COLO668 (cell line): ENCODE measurements at regions not wholly inside any gene's neighbourhood (a gene's known extent, or its start where the extent isn't known, plus 50 kb on each side); places are given as distances from the start of the nearest gene placed in this dataset.

Experiments
- DNase-seq: peaks from one replicate; lab custom pipeline; 2025; ENCODE audit not compliant: unreplicated experiment; lab: John Stamatoyannopoulos, UW

DNA sequence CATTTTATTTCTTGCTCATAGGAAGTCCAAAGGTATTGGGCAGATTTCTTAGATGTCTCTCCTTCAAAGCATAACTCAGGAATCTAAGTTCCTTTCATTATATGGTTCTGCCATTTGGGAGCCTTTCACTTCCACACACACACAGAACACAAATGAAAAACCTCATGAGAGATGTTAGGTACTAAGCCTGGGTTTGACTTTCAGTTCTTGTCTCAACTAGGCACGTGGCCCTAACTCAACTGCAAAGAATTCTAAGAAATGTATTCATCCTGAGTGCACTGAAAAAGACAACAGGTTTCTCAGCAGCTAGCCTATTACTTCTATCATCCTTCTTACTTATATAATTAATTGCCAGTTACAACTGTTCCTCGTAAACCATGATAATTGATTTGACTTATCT lies 190.0 kb upstream of the SAMSN1 start:
- DNase-seq: no peak

DNA sequence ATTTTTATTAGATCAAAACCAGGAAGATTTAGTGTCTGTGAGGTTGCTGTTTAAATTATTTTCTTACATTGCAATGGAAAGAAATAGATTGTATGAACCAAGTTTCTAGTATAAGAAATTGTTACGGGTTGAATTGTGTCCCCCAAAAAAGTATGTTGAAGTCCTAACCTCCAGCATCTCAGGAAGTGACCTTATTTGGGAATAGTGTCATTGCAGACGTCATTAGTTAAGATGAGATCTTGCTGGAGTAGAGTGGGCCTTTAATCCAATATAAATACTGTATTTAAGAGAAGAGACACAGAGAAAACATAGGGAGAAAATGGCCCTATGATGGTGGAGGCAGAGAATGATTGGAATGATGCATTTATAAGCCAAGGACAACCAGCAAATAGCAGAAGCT lies 188.7 kb upstream of the SAMSN1 start:
- no peak for DNase-seq

GRCh38 chr21:14734191-14734590 lies 188.1 kb upstream of the SAMSN1 start:
- DNase-seq: no peak

DNA sequence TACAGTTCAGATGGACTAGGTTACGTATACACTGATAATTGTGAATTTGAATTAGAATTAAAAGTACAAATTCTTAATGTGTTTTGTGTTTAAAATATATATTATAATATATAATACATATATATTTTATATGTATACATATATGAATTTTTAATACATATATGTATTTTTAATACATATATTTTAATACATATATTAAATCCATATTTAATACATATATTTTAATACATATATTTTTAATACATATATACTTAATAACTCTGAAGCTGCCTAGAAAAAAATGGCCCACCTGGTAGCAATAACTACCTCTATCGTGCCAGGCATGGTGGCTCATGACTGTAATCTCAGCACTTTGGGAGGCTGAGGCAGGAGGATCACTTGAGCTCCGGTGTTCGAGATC lies 179.1 kb upstream of the SAMSN1 start:
- no peak for DNase-seq

GRCh38 chr21:14722841-14723483 lies 176.8 kb upstream of the SAMSN1 start:
- no peak for DNase-seq

DNA sequence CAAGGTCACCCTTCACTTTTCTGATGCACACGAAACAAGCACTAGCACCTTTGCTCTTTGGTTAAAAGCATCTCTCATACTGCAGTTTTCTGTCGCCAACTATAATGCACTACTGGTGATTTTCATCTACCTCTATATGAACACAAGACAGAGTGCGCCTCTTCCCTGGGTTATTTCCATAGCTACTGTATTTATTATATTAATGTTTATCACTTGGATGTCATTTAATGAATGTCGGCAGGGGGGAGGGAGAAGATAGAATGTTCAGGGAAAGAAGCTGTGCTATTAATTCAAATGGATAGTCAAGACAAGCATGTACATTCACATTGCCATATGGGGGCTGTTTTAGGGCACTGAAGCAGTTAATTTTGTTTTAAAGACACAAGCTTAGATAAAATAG lies 174.1 kb upstream of the SAMSN1 start:
- DNase-seq: no peak

DNA sequence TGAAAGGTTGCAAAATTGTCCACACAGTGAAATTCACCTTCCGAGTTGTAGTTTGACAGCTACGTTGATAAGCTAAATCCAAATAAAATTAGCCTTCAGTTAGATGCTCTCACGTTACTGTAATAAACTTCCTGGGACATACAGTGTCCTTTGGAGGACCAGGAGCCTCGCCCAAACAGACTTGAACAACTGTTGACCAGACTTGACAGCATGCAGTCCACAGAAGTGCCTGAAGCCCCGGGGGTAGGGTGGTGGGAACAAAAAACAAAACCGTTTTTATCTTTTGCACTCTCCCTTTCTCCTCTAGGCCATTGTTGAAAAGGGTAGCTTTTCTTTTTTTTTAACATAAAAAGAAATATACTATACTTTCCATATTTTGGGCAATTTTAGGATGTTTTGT lies 172.8 kb upstream of the SAMSN1 start:
- no peak for DNase-seq

- DNase-seq: no peak
Observed at GRCh38 chr21:14716761-14717396, 170.8 kb upstream of the SAMSN1 start.

GRCh38 chr21:14713109-14713508 lies 167.0 kb upstream of the SAMSN1 start:
- DNase-seq: no peak

- DNase-seq: no peak
Observed at GRCh38 chr21:14712121-14712715, 166.1 kb upstream of the SAMSN1 start.

DNA sequence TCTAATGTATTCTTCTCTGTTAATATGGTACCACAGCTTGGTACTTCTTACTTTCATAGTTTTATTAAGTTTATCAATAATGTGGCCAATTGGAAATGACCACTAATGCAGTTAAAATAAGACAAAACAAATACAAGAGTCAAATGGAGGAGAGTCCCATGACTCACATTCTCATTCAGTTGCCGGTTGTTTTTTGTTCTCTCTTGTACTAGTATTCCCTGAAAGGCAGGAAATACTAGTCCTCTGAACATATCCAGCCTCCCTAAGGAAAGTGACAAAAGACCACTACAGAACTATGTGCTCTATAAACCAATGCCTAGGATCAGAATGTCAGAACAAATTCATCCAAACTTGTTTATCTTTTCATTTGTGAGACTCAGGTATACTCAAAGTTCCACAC lies 165.2 kb upstream of the SAMSN1 start:
- DNase-seq: no peak

- DNase-seq: no peak
Observed at GRCh38 chr21:14707511-14708020, 161.5 kb upstream of the SAMSN1 start.

DNA sequence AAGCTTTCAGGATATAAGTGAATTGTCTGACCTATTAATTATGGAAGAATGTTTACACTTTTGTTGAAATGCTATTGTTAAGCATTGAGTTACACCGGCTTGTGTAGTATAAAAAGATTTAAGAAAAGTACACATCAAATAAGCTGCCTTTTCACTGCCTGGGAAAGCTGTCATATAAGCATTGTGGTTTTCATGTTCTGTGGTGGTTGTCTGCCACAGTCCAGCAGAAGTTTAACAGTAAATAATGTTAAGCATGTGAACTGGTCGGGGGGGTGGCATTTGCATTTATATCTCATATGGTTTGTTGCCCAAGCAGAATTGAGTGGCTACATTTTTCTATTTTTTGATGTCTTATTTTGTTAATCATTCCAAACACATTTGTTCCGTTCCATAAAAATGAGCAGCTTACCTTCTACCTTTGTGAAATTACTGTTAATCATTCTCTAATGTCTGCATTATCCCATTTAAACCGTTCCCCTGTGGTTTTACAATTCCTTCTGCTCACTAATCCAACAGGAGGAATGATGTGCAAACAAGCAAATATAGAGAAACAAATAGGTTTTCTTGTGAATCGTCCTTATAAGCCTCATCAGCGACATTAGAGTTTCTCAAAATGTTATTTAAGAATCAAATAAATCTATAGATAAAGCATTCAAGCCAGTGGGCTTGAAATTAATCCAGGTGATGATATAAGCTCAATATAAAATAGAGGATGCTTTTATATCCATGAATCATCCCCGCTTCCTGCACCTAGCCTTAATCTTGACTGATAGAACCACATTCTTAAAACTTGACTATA lies 160.8 kb upstream of the SAMSN1 start:
- no peak for DNase-seq

- DNase-seq: no peak
Observed at GRCh38 chr21:14699433-14700407, 153.6 kb upstream of the SAMSN1 start.

GRCh38 chr21:14697769-14698168 lies 151.7 kb upstream of the SAMSN1 start:
- no peak for DNase-seq

- no peak for DNase-seq
Observed at GRCh38 chr21:14694817-14695216, 148.7 kb upstream of the SAMSN1 start.

DNA sequence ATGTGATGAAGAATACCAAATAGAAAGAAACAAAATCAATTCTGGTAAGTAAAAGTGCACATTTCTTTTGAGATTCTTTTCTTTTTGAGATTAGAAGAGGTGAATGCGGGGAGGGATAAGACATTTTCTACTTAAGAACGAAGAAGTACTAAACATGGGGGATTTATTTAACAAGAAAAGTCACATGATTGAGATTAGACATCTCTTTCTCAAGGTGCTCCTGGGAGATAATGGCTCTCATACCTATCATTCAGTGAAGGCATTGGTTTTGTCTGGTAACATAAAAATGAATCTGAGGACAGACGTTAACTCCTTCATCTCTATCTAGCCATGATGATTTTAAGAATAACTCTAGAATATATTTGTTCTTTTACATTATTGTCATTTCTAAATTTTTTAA lies 147.9 kb upstream of the SAMSN1 start:
- no peak for DNase-seq

DNA sequence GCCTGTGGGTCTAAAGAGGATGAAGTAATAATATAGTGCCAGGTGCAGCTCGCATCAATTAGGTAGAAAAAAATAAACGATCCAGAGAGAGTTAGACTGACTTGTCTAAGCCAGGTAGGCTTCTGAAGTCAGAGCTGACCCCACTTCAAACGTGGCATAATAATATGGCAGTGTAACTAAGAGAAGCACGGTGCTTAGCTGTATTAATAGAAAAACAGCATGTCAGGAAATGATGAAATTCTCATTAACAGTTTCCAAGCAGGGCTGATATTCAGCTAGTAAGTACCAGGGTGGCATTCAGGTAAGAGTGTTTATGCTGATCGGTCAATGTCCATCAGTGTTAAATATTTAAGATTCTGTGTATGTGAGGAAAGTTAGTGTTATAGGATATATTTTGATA lies 145.8 kb upstream of the SAMSN1 start:
- no peak for DNase-seq

- no peak for DNase-seq
Observed at GRCh38 chr21:14690886-14691285, 144.8 kb upstream of the SAMSN1 start.

- no peak for DNase-seq
Observed at GRCh38 chr21:14688936-14689335, 142.8 kb upstream of the SAMSN1 start.

- no peak for DNase-seq
Observed at GRCh38 chr21:14688412-14688811, 142.3 kb upstream of the SAMSN1 start.
